HG03103 (cell line): ENCODE measurements at regions not wholly inside any gene's neighbourhood (a gene's known extent, or its start where the extent isn't known, plus 50 kb on each side); places are given as distances from the start of the nearest gene placed in this dataset.
"Not testable (repeated sequence)": the region's sequence is repeated elsewhere in the genome, so short reads cannot be mapped to it uniquely, and the experiment has no call there.

Experiments
- ATAC-seq: cut with Tn5 transposase; IDR thresholded peaks from one replicate; pipeline ENCODE4 v1.9.1; 2021; ENCODE audit warnings: low read depth; ENCODE audit not compliant: unreplicated experiment

DNA sequence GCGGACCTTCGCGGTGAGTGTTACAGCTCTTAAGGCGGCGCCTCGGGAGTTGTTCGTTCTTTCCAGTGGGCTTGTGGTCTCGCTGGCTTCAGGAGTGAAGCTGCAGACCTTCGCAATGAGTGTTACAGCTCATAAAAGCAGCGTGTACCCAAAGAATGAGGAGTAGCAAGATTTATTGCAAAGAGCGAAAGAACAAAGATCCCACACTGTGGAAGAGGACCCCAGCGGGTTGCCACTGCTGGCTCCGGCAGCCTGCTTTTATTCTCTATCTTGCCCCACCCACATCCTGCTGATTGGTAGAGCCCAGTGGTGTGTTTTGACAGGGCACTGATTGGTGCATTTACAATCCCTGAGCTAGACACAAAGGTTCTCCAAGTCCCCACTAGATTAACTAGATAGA is 941.9 kb downstream of the C4orf33 start:
- ATAC-seq: not testable (repeated sequence)

DNA sequence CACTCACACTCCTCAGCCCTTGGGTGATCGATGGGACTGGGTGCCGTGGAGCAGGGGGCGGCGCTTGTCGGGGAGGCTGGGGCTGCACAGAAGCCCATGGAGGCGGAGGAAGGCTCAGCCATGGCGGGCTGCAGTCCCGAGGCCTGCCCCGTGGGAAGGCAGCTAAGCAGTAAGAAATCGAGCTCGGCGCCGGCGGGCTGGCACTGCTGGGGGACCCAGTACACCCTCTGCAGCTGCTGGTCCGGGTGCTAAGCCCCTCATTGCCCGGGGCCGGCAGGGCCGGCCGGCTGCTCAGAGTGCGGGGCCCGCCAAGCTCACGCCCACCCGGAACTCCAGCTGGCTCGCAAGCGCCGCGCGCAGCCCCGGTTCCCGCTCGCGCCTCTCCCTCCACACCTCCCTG is 942.6 kb downstream of the C4orf33 start:
- ATAC-seq: not testable (repeated sequence)

DNA sequence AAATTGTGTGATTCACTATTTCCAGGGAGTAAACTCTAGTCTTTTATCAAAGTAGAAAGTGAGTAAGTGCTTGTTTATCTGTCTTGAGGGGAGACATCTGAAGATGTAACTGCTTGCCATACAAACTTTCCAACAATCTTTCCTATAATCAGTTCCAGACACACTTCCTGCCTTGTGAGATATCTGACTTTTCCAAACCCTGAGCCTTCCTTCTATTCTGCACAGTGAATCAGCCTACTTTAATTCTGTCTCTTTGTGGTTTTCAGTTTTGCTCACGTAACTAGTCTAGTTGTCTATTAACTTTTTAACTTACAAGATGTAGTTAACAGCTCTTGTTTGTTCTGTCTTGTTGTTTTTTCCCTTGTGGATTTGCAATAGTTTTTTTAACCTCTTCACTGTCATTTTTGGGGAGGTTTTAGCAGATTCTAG is 947.8 kb downstream of the C4orf33 start:
- no peak for ATAC-seq

DNA sequence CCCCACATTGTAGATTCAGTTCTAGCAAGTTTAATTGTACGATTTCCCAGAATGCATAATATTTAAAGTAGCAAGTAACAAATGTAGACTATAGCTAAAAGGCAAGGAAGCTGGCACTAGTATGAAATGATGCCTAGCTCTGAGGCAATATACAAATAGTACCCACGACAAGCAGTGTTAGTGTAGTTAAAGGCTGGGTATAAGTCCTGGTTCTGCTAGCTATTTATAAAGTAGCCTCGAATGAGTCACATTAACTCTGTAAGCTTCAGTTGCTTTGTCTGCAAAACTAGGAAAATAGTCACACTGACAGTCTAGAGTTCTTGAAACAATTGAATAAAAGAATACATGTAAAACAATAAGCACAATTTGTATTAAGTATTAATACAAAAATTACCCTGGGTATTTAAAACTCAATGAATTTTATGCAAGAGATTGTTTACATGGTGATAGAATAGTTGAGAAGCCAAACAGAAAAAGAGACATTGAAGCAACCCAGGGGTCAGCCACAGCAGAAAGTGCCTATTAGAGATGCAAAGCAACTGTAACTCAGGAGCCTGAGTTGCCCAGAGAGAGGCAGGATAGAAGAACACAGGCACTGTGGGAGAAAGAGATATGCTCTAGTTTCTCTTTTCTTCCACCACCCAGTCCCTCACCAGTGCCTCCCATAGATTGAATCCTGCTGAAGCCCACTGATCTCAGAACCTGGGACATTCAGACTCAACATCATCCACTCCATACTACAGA is 949.0 kb downstream of the C4orf33 start:
- no peak for ATAC-seq

DNA sequence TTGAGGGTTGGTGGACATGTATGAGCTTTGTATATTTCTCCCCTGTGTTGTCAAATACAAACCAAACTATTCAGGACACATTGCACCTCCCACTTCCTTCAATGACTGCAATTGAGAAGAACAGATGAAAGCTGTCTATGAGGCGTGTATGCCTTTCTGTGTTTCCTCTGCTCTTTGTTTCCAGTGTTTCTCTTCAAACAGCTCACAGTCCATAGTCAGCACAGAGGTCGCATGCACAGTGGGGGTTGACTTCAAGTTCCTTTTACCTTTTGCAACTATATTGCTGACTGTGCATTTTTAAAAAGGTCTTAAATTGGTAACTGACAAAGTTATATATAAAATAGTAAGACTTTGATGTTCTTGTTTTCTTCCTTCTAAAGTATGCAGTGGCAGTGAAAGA is 957.8 kb downstream of the C4orf33 start:
- ATAC-seq: no peak

DNA sequence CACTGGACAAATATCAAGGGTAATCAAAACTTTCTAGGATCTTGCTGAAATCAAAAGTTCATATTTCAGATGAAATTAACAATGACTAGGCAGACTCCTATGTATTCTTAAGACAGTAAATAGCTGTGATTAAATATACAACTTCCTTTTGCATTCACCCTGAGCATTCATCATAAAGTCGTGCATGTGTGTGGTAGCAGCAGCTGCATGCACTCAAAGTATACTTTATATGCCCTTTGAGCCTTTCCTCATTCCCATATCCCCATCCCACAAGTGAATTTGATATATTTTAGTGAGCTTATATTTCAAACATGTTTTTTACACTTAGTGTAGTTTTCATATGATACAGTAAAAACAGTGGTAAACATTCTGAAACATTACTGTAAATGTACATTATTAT is 959.0 kb downstream of the C4orf33 start:
- no peak for ATAC-seq

DNA sequence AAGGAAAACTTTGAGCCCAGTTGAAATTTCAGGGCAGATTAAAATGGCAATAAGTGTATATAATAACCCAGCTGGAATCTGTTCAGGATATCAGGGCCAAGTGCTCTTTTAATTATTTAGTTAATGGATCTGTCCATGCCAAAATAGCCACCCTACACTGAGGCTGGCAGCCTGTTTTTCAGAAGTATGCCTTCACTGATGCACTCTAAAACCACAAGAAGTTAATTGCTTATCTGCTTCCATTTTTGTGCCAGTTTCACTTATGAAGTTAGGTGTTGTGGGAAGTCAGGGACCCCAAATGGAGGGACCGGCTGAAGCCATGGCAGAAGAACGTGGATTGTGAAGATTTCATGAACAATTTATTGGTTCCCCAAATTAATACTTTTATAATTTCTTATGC is 960.3 kb downstream of the C4orf33 start:
- ATAC-seq: no peak

DNA sequence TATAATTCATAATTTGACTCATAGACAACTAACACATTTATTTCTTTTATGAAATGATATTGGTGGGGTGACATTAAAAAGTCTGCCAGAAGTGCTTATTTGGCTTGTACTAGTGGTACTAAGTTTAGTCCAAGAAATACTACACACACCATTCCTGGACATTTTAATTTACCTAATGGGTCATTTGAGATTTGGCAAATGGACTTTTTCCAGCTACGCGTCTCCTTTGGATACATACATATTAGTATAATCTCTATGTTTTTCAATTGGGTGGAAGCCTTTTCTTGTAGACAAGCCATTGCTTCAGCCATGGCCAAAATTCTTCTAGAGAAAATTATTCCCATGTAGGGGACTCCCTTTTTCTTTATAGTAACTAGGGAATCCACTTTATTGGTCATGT is 968.5 kb downstream of the C4orf33 start:
- ATAC-seq: no peak

DNA sequence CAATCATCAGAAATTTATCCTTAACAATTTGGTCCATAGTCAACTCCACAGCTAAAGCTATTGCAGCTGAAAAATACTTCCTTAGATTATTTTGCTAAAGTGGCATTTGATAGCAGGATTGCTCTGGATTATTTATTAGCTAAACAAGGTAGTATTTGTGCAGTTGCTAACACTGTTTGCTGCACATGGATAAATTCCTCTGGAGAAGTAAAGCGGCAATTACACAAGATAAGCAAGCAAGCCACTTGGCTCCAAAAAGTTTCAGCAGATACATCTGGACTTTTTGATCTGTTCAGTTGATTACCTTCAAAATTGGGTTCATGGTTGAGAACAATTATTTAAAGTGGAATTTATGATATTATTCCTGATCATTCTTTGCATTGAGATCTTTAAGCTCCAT is 971.5 kb downstream of the C4orf33 start:
- ATAC-seq: no peak

DNA sequence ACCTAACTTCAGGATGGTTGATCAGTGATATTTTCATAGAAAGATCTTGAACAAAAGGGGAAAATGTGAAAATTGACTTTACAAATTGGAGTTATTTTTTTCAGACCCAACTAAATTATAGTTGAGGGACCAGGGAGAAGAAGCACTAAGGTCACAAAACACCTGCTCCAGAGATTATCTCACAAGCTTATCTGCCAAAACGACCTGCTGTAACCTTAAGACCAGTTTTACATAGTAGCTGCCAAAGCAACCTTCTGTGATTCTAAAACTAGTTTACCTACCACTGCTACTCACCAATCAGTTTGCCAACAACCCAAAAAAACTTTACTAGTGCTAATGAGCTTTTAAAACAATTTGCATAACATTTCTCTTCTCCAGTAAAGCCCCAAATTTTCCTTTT is 972.1 kb downstream of the C4orf33 start:
- ATAC-seq: no peak

DNA sequence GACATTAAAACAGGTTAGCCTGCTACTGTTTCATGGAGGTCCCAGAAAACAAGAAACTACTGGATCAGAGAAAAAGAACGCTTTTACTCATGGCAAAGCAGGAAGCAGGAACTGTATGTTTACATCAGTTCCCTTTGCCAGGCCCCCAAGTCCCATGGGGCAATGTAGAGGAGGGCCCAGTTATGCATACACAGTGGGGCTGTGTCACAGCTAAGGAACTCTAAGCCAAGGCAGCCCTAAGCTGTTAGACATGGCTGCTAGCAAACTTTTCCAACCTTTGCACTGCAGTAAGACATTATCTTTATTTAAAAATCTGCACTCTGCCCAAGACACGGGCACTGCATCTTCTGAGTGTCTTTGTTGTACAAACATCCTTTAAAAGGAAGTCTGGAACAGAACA is 975.8 kb downstream of the C4orf33 start:
- ATAC-seq: no peak

DNA sequence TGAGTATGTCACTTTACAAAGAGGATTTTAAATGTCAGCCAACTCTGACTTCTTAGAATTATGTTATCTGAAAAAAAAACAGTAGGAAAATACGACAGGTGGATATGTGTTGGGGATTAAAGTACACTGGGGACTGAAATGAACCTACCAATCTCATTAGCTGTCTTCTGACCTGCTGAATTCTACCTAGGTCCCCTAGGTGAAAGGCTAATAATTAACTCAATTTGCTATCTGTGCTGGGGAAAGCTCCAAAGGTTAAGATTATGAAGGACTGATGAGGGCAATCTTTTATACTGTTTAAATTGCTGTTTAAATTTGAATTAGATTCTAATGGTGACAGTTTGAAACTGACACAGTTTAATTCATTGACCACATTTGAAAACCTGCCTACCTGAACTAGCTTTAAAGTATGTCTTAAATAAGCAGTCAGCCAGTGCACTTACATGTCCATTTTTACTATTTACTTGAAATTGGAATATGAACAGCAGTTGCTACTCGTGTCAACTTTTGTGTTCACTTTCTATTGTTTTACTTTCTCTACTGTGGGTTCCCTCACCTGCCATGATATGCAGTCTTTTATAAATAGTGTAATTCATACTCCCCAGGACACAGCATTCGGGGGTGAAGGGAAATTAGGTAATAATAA is 977.3 kb downstream of the C4orf33 start:
- ATAC-seq: no peak

DNA sequence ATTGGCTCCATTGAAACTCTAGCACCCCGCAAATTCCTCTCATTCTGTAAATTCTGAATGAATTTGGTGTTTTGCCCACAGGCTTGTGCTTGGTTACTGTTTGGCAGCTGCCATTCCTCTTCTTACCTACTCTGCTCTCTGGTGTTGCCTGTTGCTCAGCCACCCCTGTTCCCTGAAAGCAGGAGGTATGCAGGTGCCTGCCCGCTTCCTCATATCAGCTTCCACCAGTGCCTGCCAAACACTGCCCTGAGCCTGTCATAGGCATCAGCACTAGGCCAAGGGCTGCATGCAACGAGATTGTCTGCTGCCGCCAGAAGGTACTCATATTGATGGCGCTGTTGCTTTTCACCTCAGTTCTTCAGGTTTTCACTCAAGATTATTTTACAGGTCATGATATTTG is 978.1 kb downstream of the C4orf33 start:
- ATAC-seq: no peak

DNA sequence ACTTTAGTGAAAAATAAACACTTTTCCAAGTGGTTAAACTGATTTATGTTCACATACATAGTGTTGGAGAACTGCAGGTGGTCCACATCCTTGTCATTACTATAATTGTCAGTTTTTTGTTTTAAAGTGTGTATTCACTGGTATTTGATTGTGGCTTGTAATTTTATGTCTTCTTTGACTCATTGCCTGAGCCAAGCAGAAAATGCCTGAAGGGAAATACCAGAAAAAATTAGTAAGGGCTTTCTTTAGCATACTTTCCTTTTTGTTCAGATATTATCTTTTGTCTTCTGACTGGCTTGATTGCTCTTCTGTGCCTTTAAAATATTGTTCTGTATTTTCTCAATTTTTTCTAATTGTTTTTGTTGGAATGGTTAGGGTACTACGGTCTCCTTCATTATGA is 981.3 kb downstream of the C4orf33 start:
- ATAC-seq: no peak

DNA sequence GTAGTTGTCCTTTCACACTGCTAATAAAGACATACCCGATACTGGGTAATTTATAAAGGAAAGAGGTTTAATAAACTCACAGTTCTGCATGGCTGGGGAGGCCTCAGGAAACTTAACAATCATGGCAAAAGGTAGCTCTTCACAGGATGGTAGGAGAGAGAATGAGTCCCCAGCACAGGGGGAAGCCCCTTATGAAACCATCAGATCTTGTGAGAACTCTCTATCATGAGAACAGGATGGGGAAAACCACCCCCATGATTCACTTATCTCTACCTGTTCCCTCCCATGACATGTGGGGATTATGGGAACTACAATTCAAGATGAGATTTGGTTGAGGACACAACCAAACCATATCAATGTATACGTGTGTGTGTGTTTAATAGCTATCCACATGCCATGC is 983.1 kb downstream of the C4orf33 start:
- ATAC-seq: not testable (repeated sequence)

DNA sequence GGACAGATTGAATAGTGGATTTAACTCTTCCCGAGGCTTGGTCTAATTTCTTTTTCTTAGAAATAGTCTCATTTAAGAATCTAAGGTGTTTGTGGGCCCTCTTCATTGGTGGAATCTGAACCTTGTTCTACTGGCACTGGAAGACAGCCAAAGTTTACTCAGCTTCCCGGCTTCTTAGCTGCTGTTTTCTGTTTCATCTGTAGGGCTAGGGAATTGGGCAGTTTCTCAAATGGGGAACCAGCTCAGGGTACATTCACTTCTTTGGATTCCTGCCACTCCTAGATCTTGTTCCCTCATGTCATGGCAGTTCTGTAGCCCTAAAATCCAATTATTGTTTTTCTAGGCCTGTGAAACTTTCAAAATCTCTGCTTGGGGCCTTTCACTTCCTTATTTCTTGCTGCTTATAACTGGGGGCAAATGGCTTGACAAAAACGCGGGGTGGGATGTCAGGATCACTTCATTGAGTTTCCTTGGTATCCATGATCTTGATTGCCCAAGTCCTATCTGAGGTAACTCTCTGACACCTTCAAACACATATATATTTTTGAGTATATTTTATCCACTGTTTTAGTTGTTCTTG is 985.0 kb downstream of the C4orf33 start:
- no peak for ATAC-seq

DNA sequence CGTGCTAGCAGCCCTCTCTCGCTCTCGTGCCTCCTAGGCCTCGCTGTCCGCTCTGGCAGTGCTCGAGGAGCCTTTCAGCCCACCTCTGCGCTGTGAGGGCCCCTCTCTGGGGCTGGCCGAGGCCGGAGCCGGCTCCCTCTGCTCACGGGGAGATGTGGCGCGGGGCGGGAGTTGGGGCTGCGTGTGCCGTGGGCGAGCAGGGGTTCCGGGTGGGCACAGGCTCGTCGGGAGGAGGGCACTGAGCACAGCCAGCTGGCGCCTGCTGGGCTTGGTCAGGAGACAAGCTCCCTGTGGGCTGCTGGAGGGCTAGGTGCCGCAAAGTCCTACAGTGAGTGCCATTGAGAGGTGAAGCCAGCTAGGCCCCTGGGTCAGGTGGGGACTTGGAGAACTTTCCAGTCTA is 994.5 kb downstream of the C4orf33 start:
- no peak for ATAC-seq

DNA sequence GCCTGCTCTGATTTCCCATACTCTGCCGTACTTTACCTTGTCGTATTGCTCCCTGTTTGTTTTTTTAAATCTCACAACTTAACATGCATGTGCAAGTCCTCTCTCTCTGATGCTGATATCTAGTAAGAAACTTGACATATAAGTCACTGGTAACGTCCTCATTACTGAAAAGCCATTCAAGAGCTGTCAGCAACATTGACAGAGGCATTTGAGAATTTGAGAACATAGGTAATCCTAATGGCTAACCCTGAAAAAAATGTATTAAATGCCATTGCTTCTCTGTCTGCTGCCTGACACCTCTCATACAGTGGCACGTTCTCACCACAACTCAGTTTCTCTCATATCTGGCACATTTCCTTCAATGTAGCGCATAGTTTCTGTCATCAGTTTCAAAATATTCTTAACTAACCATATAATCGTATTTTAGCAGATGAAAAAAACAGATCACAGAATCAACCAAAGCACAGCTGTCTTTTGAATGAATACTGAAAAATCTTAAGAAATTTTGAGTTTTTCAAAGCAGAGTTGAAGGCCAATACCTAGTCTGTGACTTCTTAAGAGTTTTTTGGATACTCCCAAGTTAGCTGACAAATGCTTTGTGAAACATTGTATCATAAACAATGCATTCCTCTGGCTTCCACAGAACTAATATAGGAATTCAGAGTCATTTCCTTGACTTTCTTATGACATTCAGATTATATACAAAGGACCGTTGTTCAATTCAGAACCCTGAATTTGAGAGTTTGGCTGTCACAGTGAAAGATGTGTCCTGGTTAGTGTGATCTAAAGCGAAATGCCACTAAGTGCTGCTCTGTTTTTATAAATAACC is 996.4 kb downstream of the C4orf33 start:
- no peak for ATAC-seq

DNA sequence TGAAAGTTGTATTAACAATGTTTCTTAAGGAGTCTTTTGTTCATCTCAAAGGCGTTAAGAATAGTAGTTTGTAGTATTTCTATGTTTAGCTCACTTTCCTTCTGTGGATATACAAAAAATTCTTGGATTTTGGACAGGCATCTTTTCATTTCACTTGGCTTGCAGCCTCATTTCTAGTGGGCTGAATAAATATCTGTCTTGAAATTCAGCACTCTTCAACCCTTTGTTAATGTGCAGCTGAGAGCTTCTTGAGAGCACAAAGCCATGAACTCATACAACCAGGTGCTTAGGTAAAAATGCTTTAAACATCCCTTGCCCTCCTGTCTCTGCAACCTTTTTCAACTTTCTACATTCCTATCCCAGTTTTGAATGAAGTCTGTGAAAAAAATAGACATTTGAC is 1003.2 kb downstream of the C4orf33 start:
- ATAC-seq: no peak

DNA sequence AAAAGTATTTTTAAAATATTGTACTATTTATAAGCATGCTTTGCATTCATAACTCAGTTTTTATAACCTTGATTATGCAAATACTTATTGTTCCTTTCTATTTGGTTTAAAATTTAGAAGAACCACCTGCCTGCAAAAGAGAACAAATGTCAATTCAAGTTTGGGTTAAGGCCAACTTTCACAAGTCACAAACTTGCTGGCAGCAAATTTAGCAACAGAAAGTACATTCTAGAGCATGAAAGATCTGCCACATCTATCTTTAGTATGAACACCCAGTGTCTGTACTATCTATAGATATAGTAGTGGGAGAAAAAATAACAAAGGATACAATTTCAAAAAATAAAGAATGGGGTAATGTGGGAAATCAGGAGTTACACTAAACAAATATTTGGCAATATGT is 1014.2 kb downstream of the C4orf33 start:
- ATAC-seq: no peak

DNA sequence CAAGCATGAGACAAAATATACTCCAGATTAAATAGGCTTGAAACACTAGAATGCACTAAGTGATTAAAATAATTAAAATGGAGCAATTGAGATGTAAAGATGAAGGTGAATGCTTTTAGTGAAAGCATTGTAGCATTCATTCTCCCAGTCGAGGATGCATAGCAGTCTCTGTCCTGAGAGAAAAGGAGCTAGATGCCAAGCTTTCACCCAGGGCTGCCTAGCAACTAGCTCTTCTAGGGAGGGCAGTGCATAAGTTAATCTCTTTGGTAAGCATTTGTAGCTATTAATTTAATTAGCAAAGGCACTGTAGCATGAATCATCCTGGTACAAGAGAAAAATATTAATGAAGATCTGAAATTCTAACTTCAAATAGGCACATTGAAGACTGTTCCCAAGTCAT is 1014.8 kb downstream of the C4orf33 start:
- no peak for ATAC-seq
